H9 (cell line): ENCODE measurements at regions not wholly inside any gene's neighbourhood (a gene's known extent, or its start where the extent isn't known, plus 50 kb on each side); places are given as distances from the start of the nearest gene placed in this dataset.
"Not testable (repeated sequence)": the region's sequence is repeated elsewhere in the genome, so short reads cannot be mapped to it uniquely, and the experiment has no call there.

Experiments
- DNase-seq: peaks from one replicate; pipeline ENCODE4 v3.0.0-alpha.2; 2017
- H2AFZ ChIP-seq: one replicate; pipeline ENCODE4 v1.6.1; 2013; ENCODE audit warnings: mild to moderate bottlenecking, low read length, control low read depth, moderate library complexity
- H2AK5ac ChIP-seq: 2 replicates; pipeline ENCODE4 v1.6.1; 2013; ENCODE audit warnings: low read length, control low read depth, mixed read lengths; ENCODE audit not compliant: insufficient read length
- H2BK120ac ChIP-seq: one replicate; pipeline ENCODE4 v1.6.1; 2013; ENCODE audit warnings: low read depth, mild to moderate bottlenecking, low read length, control low read depth, inconsistent platforms; ENCODE audit not compliant: poor library complexity, severe bottlenecking
- H2BK12ac ChIP-seq: 2 replicates; pipeline ENCODE4 v1.6.1; 2013; ENCODE audit warnings: low read length, control low read depth, mixed read lengths, low read depth; ENCODE audit not compliant: insufficient read length
- H2BK15ac ChIP-seq: 2 replicates; pipeline ENCODE4 v1.6.1; 2013; ENCODE audit warnings: low read depth, low read length, control low read depth
- H2BK20ac ChIP-seq: one replicate; pipeline ENCODE4 v1.6.1; 2013; ENCODE audit warnings: low read depth, mild to moderate bottlenecking, low read length, control low read depth, inconsistent platforms; ENCODE audit not compliant: poor library complexity, severe bottlenecking
- H2BK5ac ChIP-seq: 2 replicates; pipeline ENCODE4 v1.6.1; 2013; ENCODE audit warnings: low read length, control low read depth, mixed read lengths; ENCODE audit not compliant: insufficient read length
- H3K14ac ChIP-seq: 2 replicates; pipeline ENCODE4 v1.6.1; 2013; ENCODE audit warnings: low read length, control low read depth; ENCODE audit not compliant: insufficient read depth
- H3K18ac ChIP-seq: 2 replicates; pipeline ENCODE4 v1.6.1; 2013; ENCODE audit warnings: low read depth, mild to moderate bottlenecking, mixed read lengths, low read length, control low read depth; ENCODE audit not compliant: insufficient read length
- H3K23ac ChIP-seq: 2 replicates; pipeline ENCODE4 v1.6.1; 2013; ENCODE audit warnings: low read length, control low read depth, mixed read lengths, low read depth; ENCODE audit not compliant: insufficient read length
- H3K23me2 ChIP-seq: 2 replicates; pipeline ENCODE4 v1.6.1; 2013; ENCODE audit warnings: low read depth, mild to moderate bottlenecking, mixed read lengths, low read length, control low read depth; ENCODE audit not compliant: insufficient read length, poor library complexity, severe bottlenecking
- H3K27ac ChIP-seq: 2 replicates; pipeline ENCODE4 v1.5.1; 2013; ENCODE audit warnings: low read length, control low read depth, mixed read lengths, low read depth; ENCODE audit not compliant: insufficient read length
- H3K27me3 ChIP-seq: 2 replicates; pipeline ENCODE4 v1.6.1; 2013; ENCODE audit warnings: low read length, control low read depth, inconsistent platforms; ENCODE audit not compliant: insufficient read depth
- H3K4ac ChIP-seq: 2 replicates; pipeline ENCODE4 v1.6.1; 2013; ENCODE audit warnings: low read depth, mild to moderate bottlenecking, control low read depth, inconsistent platforms, low read length, moderate library complexity
- H3K4me1 ChIP-seq: 2 replicates; pipeline ENCODE4 v1.6.1; 2013; ENCODE audit warnings: low read length, control low read depth, inconsistent platforms; ENCODE audit not compliant: insufficient read depth
- H3K4me2 ChIP-seq: 2 replicates; pipeline ENCODE4 v1.6.1; 2013; ENCODE audit warnings: low read length, control low read depth, mixed read lengths; ENCODE audit not compliant: insufficient read length, insufficient read depth
- H3K56ac ChIP-seq: 2 replicates; pipeline ENCODE4 v1.6.1; 2013; ENCODE audit warnings: low read depth, mild to moderate bottlenecking, mixed read lengths, low read length, control low read depth; ENCODE audit not compliant: insufficient read length
- H3K79me1 ChIP-seq: 2 replicates; pipeline ENCODE4 v1.6.1; 2013; ENCODE audit warnings: low read depth, mild to moderate bottlenecking, moderate library complexity, low read length, control low read depth, inconsistent platforms; ENCODE audit not compliant: insufficient read depth, poor library complexity, severe bottlenecking
- H3K79me2 ChIP-seq: 2 replicates; pipeline ENCODE4 v1.6.1; 2013; ENCODE audit warnings: low read length, control low read depth, inconsistent platforms; ENCODE audit not compliant: insufficient read depth
- H3K9ac ChIP-seq: 2 replicates; pipeline ENCODE4 v1.6.1; 2013; ENCODE audit warnings: low read length, control low read depth, mixed read lengths; ENCODE audit not compliant: insufficient read length; ENCODE audit errors: extremely low read depth
- H3K9me3 ChIP-seq: one replicate; pipeline ENCODE4 v1.6.1; 2013; ENCODE audit warnings: low read depth, low read length, inconsistent platforms; ENCODE audit not compliant: control insufficient read depth
- H3T11ph ChIP-seq: one replicate; pipeline ENCODE4 v1.6.1; 2013; ENCODE audit warnings: mild to moderate bottlenecking, low read length, control low read depth, inconsistent platforms
- H4K20me1 ChIP-seq: one replicate; pipeline ENCODE4 v1.6.1; 2013; ENCODE audit not compliant: control insufficient read depth, insufficient read length, insufficient read depth
- H4K5ac ChIP-seq: 2 replicates; pipeline ENCODE4 v1.6.1; 2013; ENCODE audit warnings: low read depth, mild to moderate bottlenecking, mixed read lengths, low read length, control low read depth; ENCODE audit not compliant: insufficient read length
- H4K8ac ChIP-seq: replicated peaks from 2 replicates; pipeline ENCODE4 v1.6.1; 2013; ENCODE audit warnings: low read length, control low read depth, mixed read lengths, low read depth; ENCODE audit not compliant: insufficient read length
- H4K91ac ChIP-seq: 2 replicates; pipeline ENCODE4 v1.6.1; 2013; ENCODE audit warnings: low read depth, mild to moderate bottlenecking, moderate library complexity, mixed read lengths, low read length, control low read depth; ENCODE audit not compliant: insufficient read length
- H3K27ac Mint-ChIP-seq, 3 experiments: 2 replicates in 2 of 3; 3 replicates in 1 of 3; pipeline ENCODE4 v1.8.0; 2020 to 2021; ENCODE audit warnings: mixed read lengths in 3 of 3, mild to moderate bottlenecking in 1 of 3, moderate library complexity in 1 of 3
- H3K27me3 Mint-ChIP-seq: 2 replicates; pipeline ENCODE4 v1.8.0; 2021; ENCODE audit warnings: low read depth, mild to moderate bottlenecking, moderate library complexity, mixed read lengths
- H3K36me3 Mint-ChIP-seq, 3 experiments: 2 replicates in 2 of 3; 3 replicates in 1 of 3; pipeline ENCODE4 v1.8.0; 2020 to 2021; ENCODE audit warnings: low read depth in 3 of 3, mixed read lengths in 3 of 3; ENCODE audit not compliant: insufficient read depth in 1 of 3
- H3K4me1 Mint-ChIP-seq, 2 experiments: 2 replicates each; pipeline ENCODE4 v1.8.0; 2020; ENCODE audit warnings: mixed read lengths in 2 of 2
- H3K4me3 Mint-ChIP-seq, 2 experiments: 2 replicates in 1 of 2; 3 replicates in 1 of 2; pipeline ENCODE4 v1.8.0; 2020 to 2021; ENCODE audit warnings: mild to moderate bottlenecking in 2 of 2, mixed read lengths in 2 of 2, moderate library complexity in 1 of 2
- H3K9me3 Mint-ChIP-seq, 2 experiments: 2 replicates in 1 of 2; 3 replicates in 1 of 2; pipeline ENCODE4 v1.8.0; 2020; ENCODE audit warnings: mild to moderate bottlenecking in 2 of 2, mixed read lengths in 2 of 2, moderate library complexity in 1 of 2
- CTCF ChIP-seq: fragments of 200-600 bp; sonication (generic); conservative IDR thresholded peaks from 3 replicates; pipeline ENCODE4 v1.8.0; 2021; ENCODE audit warnings: antibody characterized with exemption, mild to moderate bottlenecking
- WGBS: extraction: QIAGEN DNeasy Blood & Tissue Kit; methylation state at CpG from one replicate; pipeline ENCODE4 v1.1.7; 2013; ENCODE audit warnings: missing lambda C conversion rate, low lambda C conversion rate, mixed read lengths; ENCODE audit not compliant: insufficient read length; ENCODE audit errors: extremely low coverage; 5-methylcytosine and 5-hydroxymethylcytosine counted together

- Mint-ChIP-seq H3K36me3 (no peaks in the 10 kb centered on the region; a peak in 1 of 7 replicates), H3K27ac (no peak overlapping the region; a peak in 1 of 7 replicates), H3K27me3 (no peaks in the 10 kb centered on the region), H3K4me3 (no peak overlapping the region), H3K9me3 (no peaks in the 10 kb centered on the region), H3K4me1 (peaks cover 24 to 26% of the 10 kb centered on the region in 2 experiments)
- H2BK5ac ChIP-seq: no peak overlapping the region
- no peak overlapping the region for H2AK5ac ChIP-seq
- no peak overlapping the region for H3K9ac ChIP-seq
- TF ChIP-seq CTCF: no peak
- no peak overlapping the region for H3K27ac ChIP-seq
- H2BK12ac ChIP-seq: no peak overlapping the region
- no peaks in the 10 kb centered on the region for H3K27me3 ChIP-seq
- H3K23me2 ChIP-seq: no peaks in the 10 kb centered on the region
- no peak overlapping the region for H2AFZ ChIP-seq
- no peaks in the 10 kb centered on the region for H3K79me2 ChIP-seq
- WGBS: no CpG with 5 or more reads among the region's 4 CpGs
- no peak overlapping the region for H3K4me2 ChIP-seq
- no peak overlapping the region for H2BK120ac ChIP-seq
- no peak for DNase-seq
- peaks cover 9% of the 10 kb centered on the region for H3K4me1 ChIP-seq
- no peak overlapping the region for H3K4ac ChIP-seq
- no peak overlapping the region for H4K5ac ChIP-seq
- H4K8ac ChIP-seq: no peak overlapping the region
- H2BK20ac ChIP-seq: no peak overlapping the region
- H3K14ac ChIP-seq: no peak overlapping the region
- H3T11ph ChIP-seq: no peak overlapping the region
- no peak overlapping the region for H3K18ac ChIP-seq
- no peak overlapping the region for H3K56ac ChIP-seq
- H3K9me3 ChIP-seq: no peaks in the 10 kb centered on the region
- H4K91ac ChIP-seq: no peak overlapping the region
- H4K20me1 ChIP-seq: no peaks in the 10 kb centered on the region
- H2BK15ac ChIP-seq: no peak overlapping the region
- H3K79me1 ChIP-seq: no peaks in the 10 kb centered on the region
- H3K23ac ChIP-seq: no peak overlapping the region
Measured at GRCh38 chr9:24071091-24071490, 245.1 kb upstream of the ELAVL2 start.

GRCh38 chr9:24067107-24067506 lies 241.1 kb upstream of the ELAVL2 start:
- not testable (repeated sequence) for DNase-seq, H3K4me3 Mint-ChIP-seq, H3K23ac ChIP-seq, H4K91ac ChIP-seq, H3K4me1 Mint-ChIP-seq, H3K23me2 ChIP-seq, H4K5ac ChIP-seq, H3K4ac ChIP-seq, H2AK5ac ChIP-seq, H3K4me1 ChIP-seq, H3K4me2 ChIP-seq, H3K18ac ChIP-seq, H3K36me3 Mint-ChIP-seq, H3K79me1 ChIP-seq, H4K8ac ChIP-seq, H4K20me1 ChIP-seq, H2BK12ac ChIP-seq, H3K14ac ChIP-seq, H2BK120ac ChIP-seq, H3K27me3 Mint-ChIP-seq, H2BK15ac ChIP-seq, H3K9me3 Mint-ChIP-seq, H2AFZ ChIP-seq, H2BK5ac ChIP-seq, H3K56ac ChIP-seq, H3K9me3 ChIP-seq, H3T11ph ChIP-seq, H2BK20ac ChIP-seq, H3K9ac ChIP-seq, H3K79me2 ChIP-seq, H3K27ac ChIP-seq, H3K27me3 ChIP-seq
- H3K27ac Mint-ChIP-seq: peak overlapping the region in 1 of 3 experiments; percentile 62; a peak in 1 of 7 replicates
- no CpG with 5 or more reads among the region's 5 CpGs for WGBS
